Mesothelial cell of epicardium (in vitro differentiated cells): ENCODE measurements at regions not wholly inside any gene's neighbourhood (a gene's known extent, or its start where the extent isn't known, plus 50 kb on each side); places are given as distances from the start of the nearest gene placed in this dataset.

Experiments
- DNase-seq, 2 experiments: peaks; one replicate each; pipeline ENCODE4 v3.0.0; 2021; ENCODE audit warnings: low spot score in 2 of 2; ENCODE audit not compliant: unreplicated experiment in 2 of 2
- H3K27ac Mint-ChIP-seq: 2 replicates; pipeline ENCODE4 v1.8.0; 2021; ENCODE audit warnings: mixed read lengths
- H3K27me3 Mint-ChIP-seq: 2 replicates; pipeline ENCODE4 v1.8.0; 2021; ENCODE audit warnings: low read depth, mixed read lengths
- H3K36me3 Mint-ChIP-seq: 2 replicates; pipeline ENCODE4 v1.8.0; 2021; ENCODE audit warnings: mixed read lengths
- H3K4me1 Mint-ChIP-seq: 2 replicates; pipeline ENCODE4 v1.8.0; 2021; ENCODE audit warnings: mixed read lengths
- H3K4me3 Mint-ChIP-seq: 2 replicates; pipeline ENCODE4 v1.8.0; 2021; ENCODE audit warnings: mild to moderate bottlenecking, moderate library complexity, mixed read lengths
- H3K9me3 Mint-ChIP-seq: 2 replicates; pipeline ENCODE4 v1.8.0; 2021; ENCODE audit warnings: mixed read lengths
- TF ChIP-seq, protein P1 (sequence below): fragments of 200-600 bp; sonication (generic); IDR thresholded peaks from one replicate; pipeline ENCODE4 v1.5.0; 2021; ENCODE audit warnings: antibody characterized with exemption; ENCODE audit not compliant: unreplicated experiment

DNA sequence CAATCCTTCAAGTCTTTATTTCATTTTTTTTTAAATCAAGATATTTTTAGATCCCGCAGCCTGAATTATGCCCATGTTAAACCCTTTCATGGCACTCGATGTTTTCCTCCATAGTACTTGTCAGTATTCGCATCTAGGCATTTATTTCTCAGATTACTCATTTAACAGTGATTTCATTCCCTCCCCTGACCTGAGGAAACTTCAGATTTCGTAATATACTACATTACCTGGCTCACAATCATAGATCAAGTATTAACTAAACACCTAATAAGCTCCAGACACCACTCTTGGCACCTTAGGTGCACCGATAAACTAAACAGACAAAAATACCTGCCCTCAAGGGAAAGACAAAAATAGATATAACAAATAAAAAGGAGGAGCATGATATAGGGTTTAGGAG lies 413.2 kb upstream of the GJE1 start:
- Mint-ChIP-seq H3K27ac (no peak overlapping the region), H3K36me3 (no peaks in the 10 kb centered on the region), H3K4me1 (no peaks in the 10 kb centered on the region), H3K9me3 (no peaks in the 10 kb centered on the region), H3K27me3 (peaks cover 11% of the 10 kb centered on the region), H3K4me3 (no peak overlapping the region)
- TF ChIP-seq, protein P1, sequence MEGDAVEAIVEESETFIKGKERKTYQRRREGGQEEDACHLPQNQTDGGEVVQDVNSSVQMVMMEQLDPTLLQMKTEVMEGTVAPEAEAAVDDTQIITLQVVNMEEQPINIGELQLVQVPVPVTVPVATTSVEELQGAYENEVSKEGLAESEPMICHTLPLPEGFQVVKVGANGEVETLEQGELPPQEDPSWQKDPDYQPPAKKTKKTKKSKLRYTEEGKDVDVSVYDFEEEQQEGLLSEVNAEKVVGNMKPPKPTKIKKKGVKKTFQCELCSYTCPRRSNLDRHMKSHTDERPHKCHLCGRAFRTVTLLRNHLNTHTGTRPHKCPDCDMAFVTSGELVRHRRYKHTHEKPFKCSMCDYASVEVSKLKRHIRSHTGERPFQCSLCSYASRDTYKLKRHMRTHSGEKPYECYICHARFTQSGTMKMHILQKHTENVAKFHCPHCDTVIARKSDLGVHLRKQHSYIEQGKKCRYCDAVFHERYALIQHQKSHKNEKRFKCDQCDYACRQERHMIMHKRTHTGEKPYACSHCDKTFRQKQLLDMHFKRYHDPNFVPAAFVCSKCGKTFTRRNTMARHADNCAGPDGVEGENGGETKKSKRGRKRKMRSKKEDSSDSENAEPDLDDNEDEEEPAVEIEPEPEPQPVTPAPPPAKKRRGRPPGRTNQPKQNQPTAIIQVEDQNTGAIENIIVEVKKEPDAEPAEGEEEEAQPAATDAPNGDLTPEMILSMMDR = no peak
- DNase-seq = no peak

DNA sequence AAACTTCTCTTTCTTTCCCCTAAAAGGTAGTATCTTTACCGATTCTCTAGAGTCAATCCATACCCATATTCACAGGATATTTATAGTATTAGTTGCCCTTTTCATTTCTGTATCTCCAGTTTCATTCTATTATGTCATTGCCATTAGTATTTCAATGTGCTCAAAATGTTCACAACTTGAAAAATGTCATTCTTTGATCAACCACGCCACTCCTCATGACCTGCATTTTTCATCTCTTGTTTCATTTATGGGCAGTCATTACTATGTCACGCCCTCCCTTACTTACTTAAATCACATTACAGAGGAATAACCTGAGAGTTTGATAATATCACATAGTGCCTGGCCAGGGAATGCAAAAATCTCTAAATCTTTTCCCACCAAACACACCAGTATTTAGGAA lies 427.3 kb upstream of the GJE1 start:
- no peak for DNase-seq
- Mint-ChIP-seq H3K27ac (no peak overlapping the region), H3K4me1 (peaks cover 19% of the 10 kb centered on the region), H3K4me3 (no peak overlapping the region), H3K9me3 (peaks cover 8% of the 10 kb centered on the region), H3K36me3 (no peaks in the 10 kb centered on the region), H3K27me3 (peaks cover 36% of the 10 kb centered on the region)
- TF ChIP-seq, protein P1 = no peak

DNA sequence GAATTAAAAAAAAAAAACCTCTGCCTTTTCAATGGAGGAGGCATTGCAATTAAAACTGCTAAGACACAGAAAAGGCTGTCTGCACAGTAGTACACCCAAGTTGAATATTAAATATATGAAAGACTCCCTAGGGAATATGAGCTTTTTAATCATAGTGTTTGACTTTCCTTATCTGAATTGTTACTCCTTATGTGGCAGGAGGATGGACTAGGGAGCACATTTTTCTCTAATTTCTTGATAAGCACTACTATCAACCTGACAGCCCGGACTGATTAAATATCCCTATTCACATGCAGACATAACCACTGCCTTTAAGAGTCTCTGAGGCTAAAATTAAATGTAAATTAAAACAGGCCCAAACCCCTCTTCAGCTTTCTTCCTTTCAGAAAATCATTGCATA lies 428.6 kb upstream of the GJE1 start:
- TF ChIP-seq, protein P1 = no peak

DNA sequence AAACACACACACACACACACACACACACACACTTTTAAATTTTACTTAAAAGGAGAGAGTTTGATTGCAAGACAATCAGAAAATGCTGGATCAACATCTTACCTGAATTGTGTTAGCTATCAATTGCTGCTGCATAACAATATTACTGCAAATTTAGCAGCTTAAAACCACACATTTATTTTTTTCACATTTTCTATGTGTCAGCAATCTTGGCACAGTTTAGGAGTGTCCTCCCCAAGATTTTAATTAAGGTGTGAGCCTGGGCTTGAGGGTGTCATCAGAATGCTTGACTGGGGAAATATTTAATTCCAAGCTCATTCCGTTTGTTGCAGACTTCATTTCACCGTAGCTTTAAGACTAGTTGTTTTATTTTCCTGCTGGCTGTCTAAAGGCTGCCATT lies 431.0 kb upstream of the GJE1 start:
- TF ChIP-seq, protein P1 = no peak
- no peak for DNase-seq
- H3K27ac Mint-ChIP-seq = no peak overlapping the region
- H3K27me3 Mint-ChIP-seq = peaks cover 44% of the 10 kb centered on the region
- peaks cover 7% of the 10 kb centered on the region for H3K9me3 Mint-ChIP-seq
- H3K36me3 Mint-ChIP-seq = no peaks in the 10 kb centered on the region
- no peak overlapping the region for H3K4me3 Mint-ChIP-seq
- H3K4me1 Mint-ChIP-seq = peaks cover 19% of the 10 kb centered on the region

More for the DNA sequence above, 428.6 kb upstream of the GJE1 start:
- H3K9me3 Mint-ChIP-seq = no peaks in the 10 kb centered on the region
- H3K27me3 Mint-ChIP-seq = peaks cover 38% of the 10 kb centered on the region
- H3K36me3 Mint-ChIP-seq = no peaks in the 10 kb centered on the region
- H3K4me3 Mint-ChIP-seq = no peak overlapping the region
- no peak for DNase-seq
- H3K27ac Mint-ChIP-seq = no peak overlapping the region
- peaks cover 19% of the 10 kb centered on the region for H3K4me1 Mint-ChIP-seq

DNA sequence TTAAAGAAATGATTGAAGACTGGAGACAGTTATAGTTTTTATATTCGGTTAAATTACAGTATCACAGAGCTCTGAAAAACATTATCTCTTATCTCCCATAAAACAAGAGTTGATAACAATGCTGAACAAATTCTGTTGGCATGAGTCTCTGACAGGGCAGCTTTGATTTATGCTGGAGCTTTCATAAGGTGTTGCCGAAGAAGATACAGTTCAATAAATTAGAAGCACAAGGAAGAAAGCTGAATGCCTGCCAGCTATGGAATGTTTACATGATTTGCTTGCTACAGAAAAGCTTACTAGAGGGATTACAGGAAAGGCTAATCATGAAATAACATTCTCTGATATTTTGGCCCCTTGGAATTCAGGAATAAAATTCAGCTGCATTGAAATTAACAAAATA lies 431.9 kb upstream of the GJE1 start:
- Mint-ChIP-seq H3K27ac (no peak overlapping the region), H3K4me1 (peaks cover 17% of the 10 kb centered on the region), H3K9me3 (peaks cover 13% of the 10 kb centered on the region), H3K4me3 (no peak overlapping the region), H3K27me3 (peaks cover 50% of the 10 kb centered on the region), H3K36me3 (peaks cover 1% of the 10 kb centered on the region)
- TF ChIP-seq, protein P1 = no peak
- no peak for DNase-seq

DNA sequence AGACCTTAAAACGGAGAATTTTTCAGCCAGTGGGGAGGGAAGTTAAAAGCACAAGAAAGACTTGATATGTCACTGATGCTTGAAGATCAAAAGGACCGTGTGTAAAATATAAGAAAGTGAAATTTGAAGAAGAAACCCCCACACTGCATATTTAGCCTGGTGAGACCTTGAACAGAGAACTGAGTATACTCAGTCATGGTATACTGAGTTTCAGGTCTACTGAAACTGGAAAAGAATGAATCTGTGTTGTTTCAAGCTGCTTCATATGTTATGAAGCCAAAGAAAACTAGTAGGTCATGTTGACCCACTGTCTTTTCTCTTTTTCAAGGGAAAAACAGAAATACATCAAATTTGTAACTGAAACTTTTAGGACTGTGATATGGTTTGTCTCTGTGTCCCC lies 443.8 kb upstream of the GJE1 start:
- no peak overlapping the region for H3K27ac Mint-ChIP-seq
- no peak for DNase-seq
- no peak overlapping the region for H3K4me3 Mint-ChIP-seq
- no peaks in the 10 kb centered on the region for H3K36me3 Mint-ChIP-seq
- peaks cover 8% of the 10 kb centered on the region for H3K9me3 Mint-ChIP-seq
- H3K4me1 Mint-ChIP-seq = no peaks in the 10 kb centered on the region
- TF ChIP-seq, protein P1 = no peak
- peaks cover 9% of the 10 kb centered on the region for H3K27me3 Mint-ChIP-seq
